Epithelial cell of proximal tubule (primary cell): ENCODE measurements at regions not wholly inside any gene's neighbourhood (a gene's known extent, or its start where the extent isn't known, plus 50 kb on each side); places are given as distances from the start of the nearest gene placed in this dataset.
A peak's percentile ranks its signal among the peaks of the same experiment; 100 is the strongest.

Experiments used
- DNase-seq: peaks from one replicate; pipeline ENCODE4 v3.0.0-alpha.2; 2011; ENCODE audit warnings: low read depth
- H3K4me3 ChIP-seq: 2 replicates; pipeline ENCODE4 v1.5.1; 2011; ENCODE audit warnings: low read depth, mild to moderate bottlenecking, low read length
- CTCF ChIP-seq: conservative IDR thresholded peaks from 2 replicates; pipeline ENCODE4 v1.5.1; 2012; ENCODE audit warnings: low read depth, mild to moderate bottlenecking, low read length

GRCh38 chr16:86249631-86250030 lies 260.7 kb upstream of the FOXF1 start:
- no peak for TF ChIP-seq CTCF
- no peak overlapping the region for H3K4me3 ChIP-seq
- no peak for DNase-seq

GRCh38 chr16:86251682-86252081 lies 258.6 kb upstream of the FOXF1 start:
- no peak for TF ChIP-seq CTCF
- DNase-seq = no peak
- no peak overlapping the region for H3K4me3 ChIP-seq

- TF ChIP-seq CTCF = peak; percentile 23
- DNase-seq = no peak
- no peak overlapping the region for H3K4me3 ChIP-seq
Measured at GRCh38 chr16:86252596-86252995, 257.7 kb upstream of the FOXF1 start.

GRCh38 chr16:86255966-86256365 lies 254.4 kb upstream of the FOXF1 start:
- no peak for TF ChIP-seq CTCF
- no peak overlapping the region for H3K4me3 ChIP-seq
- no peak for DNase-seq

GRCh38 chr16:86256995-86257394 lies 253.3 kb upstream of the FOXF1 start:
- no peak overlapping the region for H3K4me3 ChIP-seq
- DNase-seq = no peak
- no peak for TF ChIP-seq CTCF

DNA sequence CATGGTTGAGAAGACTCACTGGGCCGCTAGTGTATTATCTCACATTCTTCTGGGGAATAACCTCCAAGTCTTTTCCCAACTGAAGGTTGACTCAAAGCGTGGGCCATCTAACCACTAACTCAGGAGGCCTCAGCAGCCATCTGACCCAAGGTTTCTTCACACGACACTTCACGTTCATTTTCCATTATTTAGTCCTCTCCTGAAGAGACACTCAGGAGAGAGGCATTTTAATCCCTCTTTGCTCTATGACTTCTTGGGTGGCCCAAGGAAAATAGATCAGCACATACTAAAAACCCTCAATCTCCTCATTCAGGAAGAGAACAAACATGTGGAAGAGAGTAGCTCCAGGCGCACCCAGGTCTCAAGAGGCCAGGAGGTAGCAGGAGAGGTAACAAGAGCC lies 252.8 kb upstream of the FOXF1 start:
- no peak overlapping the region for H3K4me3 ChIP-seq
- no peak for DNase-seq
- TF ChIP-seq CTCF = no peak

DNA sequence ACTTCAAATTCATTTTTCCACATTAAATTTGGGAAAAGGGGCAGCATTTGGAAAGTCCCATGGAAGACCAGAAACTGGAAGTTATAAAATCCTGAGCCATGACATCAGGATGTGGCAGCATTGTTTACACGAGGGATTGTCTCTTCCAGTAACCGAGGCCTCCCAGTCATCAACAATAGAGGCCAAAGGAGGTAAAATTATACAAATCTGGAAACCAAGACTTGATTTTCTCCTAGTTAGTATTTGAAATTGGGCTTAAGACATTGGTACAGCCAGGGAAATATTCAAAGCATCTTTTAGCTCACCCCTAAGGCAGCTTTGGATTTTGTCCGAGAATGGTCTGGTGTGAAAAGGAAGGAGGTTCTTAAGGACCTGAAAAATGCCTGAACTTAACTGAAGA lies 251.6 kb upstream of the FOXF1 start:
- H3K4me3 ChIP-seq = no peak overlapping the region
- no peak for DNase-seq
- no peak for TF ChIP-seq CTCF
